HL-60 (cell line): ENCODE measurements at regions not wholly inside any gene's neighbourhood (a gene's known extent, or its start where the extent isn't known, plus 50 kb on each side); places are given as distances from the start of the nearest gene placed in this dataset.

ENCODE experiments used
- CTCF ChIP-seq: IDR thresholded peaks from one replicate; pipeline ENCODE4 v1.5.1; 2011; ENCODE audit warnings: low read length, control low read depth, inconsistent platforms; ENCODE audit not compliant: insufficient read depth
- POLR2AphosphoS5 ChIP-seq: IDR thresholded peaks from 2 replicates; pipeline ENCODE4 v1.6.1; 2012; ENCODE audit warnings: low read depth

GRCh38 chr3:3743754-3744153 lies 55.5 kb upstream of the LRRN1 start:
- TF ChIP-seq CTCF (no peak), POLR2AphosphoS5 (no peak)
